Body of pancreas (tissue), 4 donors: ENCODE measurements at regions not wholly inside any gene's neighbourhood (a gene's known extent, or its start where the extent isn't known, plus 50 kb on each side); places are given as distances from the start of the nearest gene placed in this dataset.

ENCODE experiments used
- CTCF ChIP-seq, 7 experiments: fragments of 450-650 bp in 4 of 7; fragments of 200-600 bp in 3 of 7; sonication (generic) in 3 of 7; IDR thresholded peaks; one replicate each; pipeline ENCODE4 v1.5.1; 2016 to 2019; ENCODE audit warnings: antibody characterized with exemption in 7 of 7
- POLR2A ChIP-seq, 3 donors: fragments of 450-650 bp; IDR thresholded peaks; one replicate each; pipeline ENCODE4 v1.6.1; 2016; ENCODE audit warnings: antibody characterized with exemption in 3 of 3, mild to moderate bottlenecking in 2 of 3

DNA sequence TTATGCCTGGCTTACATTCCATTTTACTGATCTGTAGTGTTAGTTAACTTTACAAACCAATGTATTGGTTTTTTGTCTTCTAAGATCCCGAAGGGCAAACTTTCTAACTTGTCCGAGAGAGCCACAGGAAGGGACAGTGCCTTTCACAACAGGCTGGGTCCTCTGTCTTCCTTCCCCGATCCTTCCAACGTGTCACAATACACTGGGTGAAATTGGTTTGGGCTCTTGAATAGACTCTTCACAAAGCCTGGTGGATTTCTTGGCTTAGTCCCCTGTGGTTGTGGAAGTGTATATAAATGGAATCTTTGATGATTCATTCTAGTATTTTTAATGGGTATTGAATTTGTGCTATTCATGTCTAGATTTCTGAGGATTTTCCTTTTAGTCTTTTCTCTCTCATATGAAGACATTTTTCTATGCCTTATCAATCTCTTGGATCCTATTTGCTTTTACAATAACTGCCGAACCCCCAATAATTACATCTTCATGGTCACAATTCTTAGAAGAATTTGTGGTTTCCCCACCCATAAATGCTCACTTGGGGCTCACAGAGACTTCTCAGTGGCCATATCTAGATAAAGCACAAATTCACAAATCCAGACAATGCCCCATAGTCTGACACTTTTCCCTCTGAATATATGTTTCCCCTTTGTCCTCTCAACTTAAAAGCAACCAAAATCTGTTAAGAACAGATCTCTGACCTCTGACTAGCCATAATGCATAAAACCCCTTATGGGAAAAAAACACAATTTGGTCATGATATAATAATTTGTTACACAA lies 107.7 kb downstream of the MTRR start:
- TF ChIP-seq CTCF (IDR thresholded peaks at IDR 0.05) (no peak), POLR2A (IDR thresholded peaks at IDR 0.05) (no peak)
